GM12891 (cell line): ENCODE measurements at regions not wholly inside any gene's neighbourhood (a gene's known extent, or its start where the extent isn't known, plus 50 kb on each side); places are given as distances from the start of the nearest gene placed in this dataset.

Source experiments
- DNase-seq: peaks from one replicate; pipeline ENCODE4 v3.0.0; 2011; ENCODE audit warnings: low spot score; ENCODE audit not compliant: insufficient read length
- FAIRE-seq: peaks from 2 replicates; lab custom pipeline; 2011; peaks lifted over from hg19 to GRCh38; lab: Jason Lieb, UNC
- PAX5 ChIP-seq: IDR thresholded peaks from 2 replicates; pipeline ENCODE4 v1.6.1; 2011; ENCODE audit warnings: low read length, moderate library complexity, mild to moderate bottlenecking; ENCODE audit not compliant: insufficient read depth, severe bottlenecking
- POLR2A ChIP-seq: IDR thresholded peaks from 2 replicates; pipeline ENCODE4 v1.6.1; 2011; ENCODE audit warnings: low read depth, low read length, control low read depth
- POLR2AphosphoS5 ChIP-seq: IDR thresholded peaks from 2 replicates; pipeline ENCODE4 v1.6.1; 2011; ENCODE audit warnings: low read depth, low read length, control low read depth
- POU2F2 ChIP-seq: IDR thresholded peaks from 2 replicates; pipeline ENCODE4 v1.6.1; 2011; ENCODE audit warnings: low read depth, mild to moderate bottlenecking, control low read depth, low read length, moderate library complexity
- SPI1 ChIP-seq: IDR thresholded peaks from 2 replicates; pipeline ENCODE4 v1.6.1; 2011; ENCODE audit warnings: low read depth, low read length, control low read depth
- TAF1 ChIP-seq: IDR thresholded peaks from 2 replicates; pipeline ENCODE4 v1.6.1; 2011; ENCODE audit warnings: low read depth, low read length, control low read depth

- no peak for TF ChIP-seq SPI1
- no peak for TF ChIP-seq POLR2AphosphoS5
- no peak for TF ChIP-seq POU2F2
- no peak for TF ChIP-seq PAX5
- TF ChIP-seq TAF1 = no peak
- TF ChIP-seq POLR2A = no peak
- DNase-seq (no peak), FAIRE-seq (no peak)
Measured at GRCh38 chr20:16955971-16956370, 207.8 kb downstream of the OTOR start.

- DNase-seq (no peak), FAIRE-seq (no peak)
- no peak for TF ChIP-seq POLR2A
- no peak for TF ChIP-seq POU2F2
- no peak for TF ChIP-seq TAF1
- TF ChIP-seq POLR2AphosphoS5 = no peak
- TF ChIP-seq PAX5 = no peak
- no peak for TF ChIP-seq SPI1
Measured at GRCh38 chr20:16965401-16965800, 217.2 kb downstream of the OTOR start.

- no peak for FAIRE-seq
- no peak for DNase-seq
- TF ChIP-seq POLR2AphosphoS5 = no peak
Measured at GRCh38 chr20:16966276-16966880, 218.2 kb downstream of the OTOR start.

- no peak for FAIRE-seq
- TF ChIP-seq SPI1 = no peak
- no peak for TF ChIP-seq POU2F2
- TF ChIP-seq POLR2AphosphoS5 = no peak
- no peak for DNase-seq
Measured at GRCh38 chr20:16968099-16968498, 219.9 kb downstream of the OTOR start.

- TF ChIP-seq PAX5 (no peak), SPI1 (no peak), POLR2A (no peak), TAF1 (no peak), POLR2AphosphoS5 (no peak), POU2F2 (no peak)
Measured at GRCh38 chr20:16970776-16971175, 222.6 kb downstream of the OTOR start.

GRCh38 chr20:16974080-16974854, 226.1 kb downstream of the OTOR start:
- DNase-seq = no peak
- TF ChIP-seq POU2F2 (no peak), POLR2A (no peak), SPI1 (no peak), POLR2AphosphoS5 (no peak)
- FAIRE-seq = no peak

More at GRCh38 chr20:16970776-16971175, 222.6 kb downstream of the OTOR start:
- no peak for FAIRE-seq
- no peak for DNase-seq

GRCh38 chr20:16974855-16975162, 226.7 kb downstream of the OTOR start:
- TF ChIP-seq TAF1 (no peak), PAX5 (no peak), SPI1 (no peak), POLR2A (no peak), POU2F2 (no peak), POLR2AphosphoS5 (no peak)
- DNase-seq (no peak), FAIRE-seq (no peak)

GRCh38 chr20:16975682-16976081, 227.5 kb downstream of the OTOR start:
- no peak for DNase-seq
- no peak for FAIRE-seq

GRCh38 chr20:16978497-16978896, 230.3 kb downstream of the OTOR start:
- DNase-seq (no peak), FAIRE-seq (no peak)
- TF ChIP-seq SPI1 (no peak), POU2F2 (no peak), PAX5 (no peak), POLR2A (no peak), POLR2AphosphoS5 (no peak), TAF1 (no peak)

More at GRCh38 chr20:16975682-16976081, 227.5 kb downstream of the OTOR start:
- TF ChIP-seq POLR2AphosphoS5 = no peak
- no peak for TF ChIP-seq TAF1
- TF ChIP-seq PAX5 = no peak
- no peak for TF ChIP-seq POLR2A
- TF ChIP-seq SPI1 = no peak
- TF ChIP-seq POU2F2 = no peak

- DNase-seq = no peak
- no peak for FAIRE-seq
- TF ChIP-seq SPI1 = no peak
- TF ChIP-seq TAF1 = no peak
- TF ChIP-seq POLR2A = no peak
- TF ChIP-seq POU2F2 = no peak
- no peak for TF ChIP-seq PAX5
- TF ChIP-seq POLR2AphosphoS5 = no peak
Measured at GRCh38 chr20:16982091-16982726, 234.1 kb downstream of the OTOR start.
